HEK293 (cell line): ENCODE measurements at regions not wholly inside any gene's neighbourhood (a gene's known extent, or its start where the extent isn't known, plus 50 kb on each side); places are given as distances from the start of the nearest gene placed in this dataset.

Source experiments
- CTCF ChIP-seq: fragments of 450-650 bp; formaldehyde crosslinking; IDR thresholded peaks from 2 replicates; pipeline ENCODE4 v1.5.1; 2016; ENCODE audit warnings: missing biosample characterization, missing genetic modification characterization
- SP3 ChIP-seq: fragments of 450-650 bp; formaldehyde crosslinking; IDR thresholded peaks from 2 replicates; pipeline ENCODE4 v1.5.1; 2016; ENCODE audit warnings: missing biosample characterization, missing genetic modification characterization
- ZFP41 ChIP-seq: fragments of 450-650 bp; formaldehyde crosslinking; IDR thresholded peaks from 2 replicates; pipeline ENCODE4 v1.5.1; 2016; ENCODE audit warnings: missing biosample characterization, missing genetic modification characterization, borderline replicate concordance
- ZNF133 ChIP-seq: fragments of 450-650 bp; formaldehyde crosslinking; IDR thresholded peaks from 2 replicates; pipeline ENCODE4 v1.5.1; 2016; ENCODE audit warnings: missing biosample characterization, missing genetic modification characterization
- ZNF513 ChIP-seq: fragments of 450-650 bp; IDR thresholded peaks from 2 replicates; pipeline ENCODE4 v1.5.1; 2018; ENCODE audit warnings: missing biosample characterization, missing genetic modification characterization
- ZNF664 ChIP-seq: fragments of 450-650 bp; formaldehyde crosslinking; IDR thresholded peaks from 2 replicates; pipeline ENCODE4 v1.5.1; 2016; ENCODE audit warnings: missing biosample characterization, missing genetic modification characterization
- ZNF830 ChIP-seq: fragments of 450-650 bp; IDR thresholded peaks from 2 replicates; pipeline ENCODE4 v1.5.0; 2018; ENCODE audit warnings: missing biosample characterization, missing genetic modification characterization, low read depth, mild to moderate bottlenecking, moderate library complexity

- TF ChIP-seq CTCF (tag by site-specific recombination) (no peak), ZNF513 (tag by site-specific recombination) (no peak), ZNF133 (no peak), ZNF830 (tag by site-specific recombination) (no peak), ZFP41 (tag by site-specific recombination) (no peak), ZNF664 (no peak), SP3 (no peak)
Observed at GRCh38 chrX:88416965-88417364, 330.1 kb upstream of the CPXCR1 start.
